ENCODE measurements at regions not wholly inside any gene's neighbourhood (a gene's known extent, or its start where the extent isn't known, plus 50 kb on each side); places are given as distances from the start of the nearest gene placed in this dataset.

DNA sequence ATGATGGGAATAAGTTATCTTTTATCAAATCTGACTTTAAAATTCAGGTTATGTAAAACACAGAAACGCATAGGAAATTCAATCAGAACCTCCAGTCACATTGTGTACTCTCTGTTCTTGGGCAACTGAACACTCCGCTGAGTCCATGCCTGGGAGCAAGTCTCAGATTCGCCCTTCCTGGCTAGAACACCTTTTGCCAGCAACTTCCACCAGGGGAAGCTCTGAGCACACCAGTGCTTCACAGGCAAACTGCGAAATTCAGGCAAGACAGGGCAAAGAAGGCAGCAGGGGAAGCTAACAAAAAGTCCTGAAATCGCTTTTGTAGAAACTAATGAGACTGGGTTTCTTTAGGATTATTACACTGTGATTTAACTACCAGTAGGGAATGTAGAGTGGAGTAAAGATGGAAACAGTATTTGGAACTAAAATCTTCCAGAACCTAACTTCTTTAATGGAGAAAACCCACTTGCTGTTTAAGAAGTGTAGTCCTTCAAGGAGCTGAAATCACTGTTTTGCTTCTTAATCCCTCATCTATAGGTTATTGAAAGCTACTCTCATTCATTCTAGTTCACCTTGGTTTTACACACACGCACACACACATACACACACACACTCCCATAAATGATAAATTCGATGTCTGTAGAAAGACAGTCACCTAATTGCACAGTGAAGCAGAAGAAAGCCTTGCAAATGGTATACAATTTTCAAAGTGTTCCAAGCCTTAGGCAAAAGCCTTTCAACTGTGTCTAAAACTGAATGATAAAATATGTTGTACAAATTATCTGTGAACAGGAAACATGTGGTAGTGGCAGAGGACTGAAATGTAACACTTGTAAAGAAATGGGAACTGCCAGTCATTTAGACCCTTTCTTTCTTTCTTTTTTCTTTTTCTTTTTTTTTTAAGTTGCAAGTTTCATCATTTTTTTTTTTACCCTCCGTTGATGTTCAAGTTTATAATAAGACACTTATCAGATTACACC is 214.5 kb downstream of the TMEM182 start:
- no peaks in the 10 kb centered on the region for H3K9me3 ChIP-seq (ENCODE audit: low read length)
- H2AFZ ChIP-seq (ENCODE audit: low read depth, low read length), result peak overlapping the region; percentile 29

DNA sequence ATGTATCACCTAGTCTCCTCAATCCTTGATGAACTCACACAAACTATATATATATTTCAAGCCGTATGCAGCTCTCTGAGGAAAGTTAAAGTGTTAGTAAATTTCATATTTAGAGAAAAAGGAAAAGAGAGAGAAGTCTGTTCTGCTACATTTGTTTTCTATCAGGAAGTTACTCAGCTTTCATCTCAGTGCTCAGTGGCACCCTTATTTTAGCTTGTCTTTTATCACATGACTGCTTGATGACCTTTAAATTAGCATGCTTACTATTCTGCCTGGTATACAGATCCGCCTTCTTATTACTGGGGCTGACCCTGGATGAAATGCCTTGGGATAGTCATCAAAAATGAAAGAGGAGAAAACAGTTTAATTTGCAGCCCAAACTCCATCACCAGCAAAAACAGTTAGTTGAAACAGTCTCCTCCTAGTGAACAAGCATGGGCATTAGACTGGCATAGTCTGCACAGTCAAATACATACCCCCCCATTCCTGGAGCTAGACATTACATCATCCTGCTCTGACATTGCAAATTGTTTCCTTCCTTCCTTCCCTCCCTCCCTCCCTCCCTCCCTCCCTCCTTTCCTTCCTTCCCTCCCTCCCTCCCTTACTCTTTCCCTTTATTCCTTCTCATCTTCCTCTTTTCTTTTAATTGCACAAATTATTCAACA is 215.7 kb downstream of the TMEM182 start:
- H3K4me3 ChIP-seq (ENCODE audit: low read length), result no peak overlapping the region
- no peaks in the 10 kb centered on the region for H3K9me3 ChIP-seq (ENCODE audit: low read length)
- no peaks in the 10 kb centered on the region for H3K36me3 ChIP-seq (ENCODE audit: insufficient read depth, low read length)
- H3K27me3 ChIP-seq (ENCODE audit: insufficient read depth, low read length), result no peaks in the 10 kb centered on the region
- H3K4me1 ChIP-seq (ENCODE audit: insufficient read depth, low read length), result peaks cover 22% of the 10 kb centered on the region
- H2AFZ ChIP-seq (ENCODE audit: low read depth, low read length), result no peak overlapping the region

More for the DNA sequence above, 214.5 kb downstream of the TMEM182 start:
- no peak overlapping the region for H3K4me3 ChIP-seq (ENCODE audit: low read length)
- H3K36me3 ChIP-seq (ENCODE audit: insufficient read depth, low read length), result no peaks in the 10 kb centered on the region
- peaks cover 22% of the 10 kb centered on the region for H3K4me1 ChIP-seq (ENCODE audit: insufficient read depth, low read length)
- no peaks in the 10 kb centered on the region for H3K27me3 ChIP-seq (ENCODE audit: insufficient read depth, low read length)

- Histone ChIP-seq H3K9me3 (ENCODE audit: low read length) (no peaks in the 10 kb centered on the region), H3K4me3 (ENCODE audit: low read length) (no peak overlapping the region), H2AFZ (ENCODE audit: low read depth, low read length) (no peak overlapping the region), H3K36me3 (ENCODE audit: insufficient read depth, low read length) (no peaks in the 10 kb centered on the region), H3K4me1 (ENCODE audit: insufficient read depth, low read length) (peaks cover 22% of the 10 kb centered on the region), H3K27me3 (ENCODE audit: insufficient read depth, low read length) (no peaks in the 10 kb centered on the region)
Observed at GRCh38 chr2:102978091-102978490, 216.3 kb downstream of the TMEM182 start.

GRCh38 chr2:102979429-102979828 is 217.6 kb downstream of the TMEM182 start:
- Histone ChIP-seq H3K4me1 (ENCODE audit: insufficient read depth, low read length) (peaks cover 20% of the 10 kb centered on the region), H3K36me3 (ENCODE audit: insufficient read depth, low read length) (no peaks in the 10 kb centered on the region), H3K4me3 (ENCODE audit: low read length) (no peak overlapping the region), H3K9me3 (ENCODE audit: low read length) (no peaks in the 10 kb centered on the region), H3K27me3 (ENCODE audit: insufficient read depth, low read length) (no peaks in the 10 kb centered on the region), H2AFZ (ENCODE audit: low read depth, low read length) (no peak overlapping the region)

DNA sequence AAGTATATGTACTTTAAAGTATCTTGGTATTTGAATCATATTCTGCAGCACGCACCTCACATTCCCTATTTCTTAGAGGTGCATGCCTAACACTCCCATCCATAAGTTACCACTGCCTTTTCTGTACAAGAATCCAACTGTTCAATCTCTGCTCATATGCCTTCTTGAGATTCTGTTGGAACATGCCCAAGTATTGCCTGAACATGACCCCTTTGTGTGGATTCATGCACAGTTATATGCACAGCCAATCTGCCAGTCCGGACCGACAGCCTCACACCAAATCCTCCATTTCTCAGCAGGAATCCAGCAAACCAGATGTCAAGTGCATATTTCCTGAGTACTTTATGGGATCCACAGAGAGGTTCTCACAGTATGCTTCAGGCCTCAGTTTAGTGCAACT is 222.0 kb downstream of the TMEM182 start:
- Histone ChIP-seq H3K36me3 (ENCODE audit: insufficient read depth, low read length) (no peaks in the 10 kb centered on the region), H3K9me3 (ENCODE audit: low read length) (no peaks in the 10 kb centered on the region), H2AFZ (ENCODE audit: low read depth, low read length) (no peak overlapping the region), H3K4me3 (ENCODE audit: low read length) (no peak overlapping the region), H3K27me3 (ENCODE audit: insufficient read depth, low read length) (no peaks in the 10 kb centered on the region), H3K4me1 (ENCODE audit: insufficient read depth, low read length) (no peaks in the 10 kb centered on the region)

DNA sequence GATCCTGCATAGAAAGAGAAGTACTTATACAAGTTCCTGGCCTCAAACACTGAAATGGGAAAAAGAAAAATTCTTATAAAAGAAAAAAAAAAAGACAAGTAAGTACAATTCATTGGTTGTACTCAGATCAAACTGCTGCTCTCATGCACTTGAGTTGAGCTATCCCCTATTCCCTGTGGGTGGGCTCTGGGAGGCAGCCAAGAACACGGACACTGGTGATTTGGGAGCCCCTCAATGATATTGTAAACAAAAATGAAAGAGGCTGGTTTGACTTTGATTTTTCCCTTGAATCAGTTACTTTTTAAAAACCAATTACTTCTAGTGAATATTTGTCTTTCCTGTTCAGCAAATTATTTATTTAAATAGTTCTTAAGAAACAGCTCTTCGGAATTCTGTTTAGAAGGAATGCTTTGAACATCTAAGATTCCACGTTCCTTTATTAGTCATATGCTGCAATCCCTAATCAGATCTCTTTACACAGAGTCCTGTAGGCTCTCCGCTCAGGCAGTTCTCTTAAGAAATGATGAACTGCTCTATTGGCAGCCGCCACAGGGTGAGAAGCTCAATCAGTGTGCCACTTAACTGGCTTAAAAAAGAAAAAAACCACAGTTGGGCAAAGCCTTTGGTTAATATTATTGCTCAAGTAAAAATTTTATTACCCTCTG is 225.1 kb downstream of the TMEM182 start:
- Histone ChIP-seq H3K4me3 (ENCODE audit: low read length) (no peak overlapping the region), H3K4me1 (ENCODE audit: insufficient read depth, low read length) (no peaks in the 10 kb centered on the region), H3K36me3 (ENCODE audit: insufficient read depth, low read length) (no peaks in the 10 kb centered on the region), H3K9me3 (ENCODE audit: low read length) (no peaks in the 10 kb centered on the region), H3K27me3 (ENCODE audit: insufficient read depth, low read length) (no peaks in the 10 kb centered on the region), H2AFZ (ENCODE audit: low read depth, low read length) (no peak overlapping the region)

GRCh38 chr2:102992607-102993006 is 230.8 kb downstream of the TMEM182 start:
- Histone ChIP-seq H3K36me3 (ENCODE audit: insufficient read depth, low read length) (no peaks in the 10 kb centered on the region), H3K4me3 (ENCODE audit: low read length) (no peak overlapping the region)

DNA sequence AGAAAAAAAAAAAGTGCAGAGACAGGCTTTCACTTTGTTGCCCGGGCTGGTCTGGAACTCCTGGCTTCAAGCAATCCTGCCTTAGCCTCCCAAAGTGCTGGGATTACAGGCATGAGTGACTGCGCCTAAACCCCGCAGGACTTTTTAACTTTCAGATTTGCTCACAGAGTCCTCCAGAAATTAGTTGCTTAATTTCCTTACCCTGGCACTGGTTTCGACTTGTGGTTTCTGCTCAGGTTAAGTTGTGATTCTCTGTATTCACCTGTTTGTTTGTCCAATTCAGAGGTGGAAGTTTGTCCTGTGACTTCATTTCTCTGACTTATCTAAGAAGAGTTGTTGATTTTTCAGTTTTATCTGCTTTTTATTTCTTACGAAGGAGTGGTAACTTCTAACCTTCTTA is 238.1 kb downstream of the TMEM182 start:
- H3K4me3 ChIP-seq (ENCODE audit: low read length), result no peak overlapping the region
- no peaks in the 10 kb centered on the region for H3K27me3 ChIP-seq (ENCODE audit: insufficient read depth, low read length)
- no peaks in the 10 kb centered on the region for H3K36me3 ChIP-seq (ENCODE audit: insufficient read depth, low read length)
- H3K4me1 ChIP-seq (ENCODE audit: insufficient read depth, low read length), result peaks cover 2% of the 10 kb centered on the region
- no peak overlapping the region for H2AFZ ChIP-seq (ENCODE audit: low read depth, low read length)
- peaks cover 6% of the 10 kb centered on the region for H3K9me3 ChIP-seq (ENCODE audit: low read length)

More at GRCh38 chr2:102992607-102993006, 230.8 kb downstream of the TMEM182 start:
- no peaks in the 10 kb centered on the region for H3K9me3 ChIP-seq (ENCODE audit: low read length)
- H2AFZ ChIP-seq (ENCODE audit: low read depth, low read length), result no peak overlapping the region
- H3K27me3 ChIP-seq (ENCODE audit: insufficient read depth, low read length), result no peaks in the 10 kb centered on the region
- no peaks in the 10 kb centered on the region for H3K4me1 ChIP-seq (ENCODE audit: insufficient read depth, low read length)

GRCh38 chr2:103002954-103003353 is 241.1 kb downstream of the TMEM182 start:
- H3K4me1 ChIP-seq (ENCODE audit: insufficient read depth, low read length), result peaks cover 2% of the 10 kb centered on the region
- H2AFZ ChIP-seq (ENCODE audit: low read depth, low read length), result no peak overlapping the region
- H3K4me3 ChIP-seq (ENCODE audit: low read length), result no peak overlapping the region
- H3K27me3 ChIP-seq (ENCODE audit: insufficient read depth, low read length), result no peaks in the 10 kb centered on the region
- peaks cover 6% of the 10 kb centered on the region for H3K9me3 ChIP-seq (ENCODE audit: low read length)
- no peaks in the 10 kb centered on the region for H3K36me3 ChIP-seq (ENCODE audit: insufficient read depth, low read length)

DNA sequence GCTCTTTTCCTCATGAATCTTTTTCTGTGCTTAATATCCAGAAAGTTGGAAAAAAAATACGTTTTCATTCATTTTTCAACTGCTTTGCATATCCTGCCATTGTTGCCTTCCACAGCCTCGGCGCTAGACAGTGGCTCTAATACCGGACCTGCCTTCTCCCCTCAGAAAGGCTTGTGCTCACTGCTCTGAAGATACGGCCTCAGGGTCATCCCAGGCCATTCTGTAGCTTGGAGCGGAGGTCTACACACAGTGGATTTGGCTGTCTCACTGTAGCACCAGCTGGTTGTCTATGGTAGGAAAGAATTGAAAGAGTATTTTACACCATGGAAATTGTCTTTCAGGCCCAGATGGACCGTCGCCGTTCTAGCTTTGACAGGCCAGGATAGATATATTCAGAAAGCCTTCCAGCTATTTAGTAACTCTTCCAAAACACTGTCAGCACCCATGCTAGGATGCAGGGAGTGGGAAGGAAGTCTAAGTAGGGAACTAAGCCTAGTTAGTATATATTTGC is 242.0 kb downstream of the TMEM182 start:
- H3K4me1 ChIP-seq (ENCODE audit: insufficient read depth, low read length), result peaks cover 2% of the 10 kb centered on the region
- H3K9me3 ChIP-seq (ENCODE audit: low read length), result peaks cover 6% of the 10 kb centered on the region
- H2AFZ ChIP-seq (ENCODE audit: low read depth, low read length), result no peak overlapping the region
- no peak overlapping the region for H3K4me3 ChIP-seq (ENCODE audit: low read length)
- no peaks in the 10 kb centered on the region for H3K27me3 ChIP-seq (ENCODE audit: insufficient read depth, low read length)
- no peaks in the 10 kb centered on the region for H3K36me3 ChIP-seq (ENCODE audit: insufficient read depth, low read length)

- no peak overlapping the region for H2AFZ ChIP-seq (ENCODE audit: low read depth, low read length)
- H3K9me3 ChIP-seq (ENCODE audit: low read length), result peaks cover 3% of the 10 kb centered on the region
- peaks cover 2% of the 10 kb centered on the region for H3K4me1 ChIP-seq (ENCODE audit: insufficient read depth, low read length)
Observed at GRCh38 chr2:103004426-103004942, 242.7 kb downstream of the TMEM182 start.

GRCh38 chr2:103005393-103005792 is 243.6 kb downstream of the TMEM182 start:
- no peaks in the 10 kb centered on the region for H3K9me3 ChIP-seq (ENCODE audit: low read length)
- H2AFZ ChIP-seq (ENCODE audit: low read depth, low read length), result no peak overlapping the region
- H3K4me3 ChIP-seq (ENCODE audit: low read length), result no peak overlapping the region
- peaks cover 2% of the 10 kb centered on the region for H3K4me1 ChIP-seq (ENCODE audit: insufficient read depth, low read length)
- H3K27me3 ChIP-seq (ENCODE audit: insufficient read depth, low read length), result no peaks in the 10 kb centered on the region
- H3K36me3 ChIP-seq (ENCODE audit: insufficient read depth, low read length), result no peaks in the 10 kb centered on the region

More at GRCh38 chr2:103004426-103004942, 242.7 kb downstream of the TMEM182 start:
- Histone ChIP-seq H3K36me3 (ENCODE audit: insufficient read depth, low read length) (no peaks in the 10 kb centered on the region), H3K27me3 (ENCODE audit: insufficient read depth, low read length) (no peaks in the 10 kb centered on the region), H3K4me3 (ENCODE audit: low read length) (no peak overlapping the region)

Measured in neuron (in vitro differentiated cells).